ENCODE measurements at regions not wholly inside any gene's neighbourhood (a gene's known extent, or its start where the extent isn't known, plus 50 kb on each side); places are given as distances from the start of the nearest gene placed in this dataset.

- no peak for DNase-seq
- Mint-ChIP-seq H3K4me1 (peaks cover 14% of the 10 kb centered on the region), H3K27me3 (peaks cover 20% of the 10 kb centered on the region), H3K9me3 (ENCODE audit: insufficient read depth) (no peaks in the 10 kb centered on the region), H3K27ac (no peak overlapping the region), H3K4me3 (no peak overlapping the region)
- H3K9me3 ChIP-seq (ENCODE audit: control extremely low read depth in 1 of 3, control insufficient read depth in 2 of 3, insufficient read depth in 1 of 3, low read length in 2 of 3), result peaks cover 0 to 3% (median 0%) of the 10 kb centered on the region in 3 donors
- no peak overlapping the region for H3K27ac ChIP-seq (ENCODE audit: low read length in 2 of 2)
- ChIA-PET POLR2A (no interaction called here), CTCF (no interaction called here)
- H3K4me1 ChIP-seq (ENCODE audit: control insufficient read depth in 2 of 2, insufficient read depth in 2 of 2, low read length in 2 of 2), result peaks cover 12 to 14% of the 10 kb centered on the region in 2 donors
- no peaks in the 10 kb centered on the region for H4K20me1 ChIP-seq (ENCODE audit: control insufficient read depth, insufficient read depth, low read length, poor library complexity, severe bottlenecking)
- intact Hi-C loops (cut with micrococcal nuclease), result no loop called here
- no peak overlapping the region for H3K4me3 ChIP-seq (ENCODE audit: control extremely low read depth in 1 of 5, extremely low read depth in 1 of 5, insufficient read depth in 1 of 5, low read depth in 2 of 5, low read length in 4 of 5)
- no peak for ATAC-seq (ENCODE audit: low read depth)
- peaks cover 0 to 9% (median 1%) of the 10 kb centered on the region in 4 experiments for H3K27me3 ChIP-seq (replicated peaks in 1 of 4; ENCODE audit: control extremely low read depth in 1 of 4, control insufficient read depth in 3 of 4, insufficient read depth in 4 of 4, low read length in 3 of 4)
- TF ChIP-seq CTCF (IDR thresholded peaks at IDR 0.05), result no peak
- TF ChIP-seq EZH2 (IDR thresholded peaks at IDR 0.05; ENCODE audit: borderline replicate concordance, insufficient read depth, low read depth, low read length, poor library complexity, severe bottlenecking), result no peak
- WGBS (ENCODE audit: insufficient coverage), result 57% methylated on average over 3 of the region's 4 CpGs
- H3K4me2 ChIP-seq (replicated peaks; ENCODE audit: low read depth, low read length, poor library complexity, severe bottlenecking), result no peak overlapping the region
- H3K36me3 ChIP-seq (replicated peaks in 1 of 2; ENCODE audit: control extremely low read depth in 1 of 2, control insufficient read depth in 1 of 2, extremely low read depth in 1 of 2, insufficient read depth in 2 of 2, low read length in 1 of 2), result no peaks in the 10 kb centered on the region
- no peak overlapping the region for H2AFZ ChIP-seq (ENCODE audit: insufficient read depth, low read depth, low read length, poor library complexity, severe bottlenecking)
- no peak overlapping the region for H3K9ac ChIP-seq (ENCODE audit: low read length)
- H3K79me2 ChIP-seq (ENCODE audit: control insufficient read depth, insufficient read depth, low read length), result no peaks in the 10 kb centered on the region
Measured at GRCh38 chr6:88538130-88538706, 372.1 kb upstream of the CNR1 start.

DNA sequence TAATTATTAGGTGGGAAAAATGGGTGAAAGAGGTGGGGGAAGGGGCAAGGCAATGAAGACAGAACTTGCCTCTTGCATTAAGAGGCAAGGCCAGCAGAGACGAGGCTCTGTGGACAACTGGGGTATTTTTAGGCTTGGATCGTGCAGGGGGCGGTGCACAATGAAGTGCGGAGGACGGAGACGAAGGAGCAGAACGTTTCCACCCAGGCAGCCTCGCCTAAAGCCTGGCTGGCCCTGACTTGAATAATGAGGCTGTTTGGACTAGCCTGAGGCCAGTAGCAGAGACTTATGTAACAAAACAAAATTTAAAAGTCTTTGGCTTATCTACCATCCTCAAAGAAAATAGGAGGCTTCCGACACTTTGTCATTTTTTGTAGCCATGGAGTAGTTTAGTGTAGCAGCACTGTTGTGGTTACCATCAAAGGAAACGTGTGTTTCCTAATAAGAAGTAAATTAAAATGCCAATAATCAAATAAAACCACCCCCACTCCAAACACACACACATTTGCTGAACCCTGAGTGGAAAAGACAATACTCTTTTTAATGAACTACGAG, 370.0 kb upstream of the CNR1 start:
- Mint-ChIP-seq H3K27ac (no peak overlapping the region), H3K27me3 (peaks cover 23% of the 10 kb centered on the region), H3K9me3 (ENCODE audit: insufficient read depth) (no peaks in the 10 kb centered on the region), H3K4me1 (peaks cover 16% of the 10 kb centered on the region), H3K4me3 (no peak overlapping the region)
- POLR2A ChIA-PET, result no interaction called here
- Histone ChIP-seq H4K20me1 (ENCODE audit: control insufficient read depth, insufficient read depth, low read length, poor library complexity, severe bottlenecking) (no peaks in the 10 kb centered on the region), H3K36me3 (replicated peaks in 1 of 2; ENCODE audit: control extremely low read depth in 1 of 2, control insufficient read depth in 1 of 2, extremely low read depth in 1 of 2, insufficient read depth in 2 of 2, low read length in 1 of 2) (no peaks in the 10 kb centered on the region), H3K4me1 (ENCODE audit: control insufficient read depth in 2 of 2, insufficient read depth in 2 of 2, low read length in 2 of 2) (peaks cover 12 to 14% of the 10 kb centered on the region in 2 donors), H3K4me3 (ENCODE audit: control extremely low read depth in 1 of 5, extremely low read depth in 1 of 5, insufficient read depth in 1 of 5, low read depth in 2 of 5, low read length in 4 of 5) (no peak overlapping the region), H2AFZ (ENCODE audit: insufficient read depth, low read depth, low read length, poor library complexity, severe bottlenecking) (peak overlapping the region; percentile 53), H3K79me2 (ENCODE audit: control insufficient read depth, insufficient read depth, low read length) (no peaks in the 10 kb centered on the region), H3K27me3 (replicated peaks in 1 of 4; ENCODE audit: control extremely low read depth in 1 of 4, control insufficient read depth in 3 of 4, insufficient read depth in 4 of 4, low read length in 3 of 4) (peaks cover 0 to 9% (median 1%) of the 10 kb centered on the region in 4 experiments), H3K4me2 (replicated peaks; ENCODE audit: low read depth, low read length, poor library complexity, severe bottlenecking) (no peak overlapping the region), H3K27ac (ENCODE audit: low read length in 2 of 2) (no peak overlapping the region), H3K9me3 (ENCODE audit: control extremely low read depth in 1 of 3, control insufficient read depth in 2 of 3, insufficient read depth in 1 of 3, low read length in 2 of 3) (peaks cover 0 to 3% (median 0%) of the 10 kb centered on the region in 3 donors), H3K9ac (ENCODE audit: low read length) (no peak overlapping the region)
- DNase-seq (no peak), ATAC-seq (ENCODE audit: low read depth) (no peak)
- TF ChIP-seq EZH2 (IDR thresholded peaks at IDR 0.05; ENCODE audit: borderline replicate concordance, insufficient read depth, low read depth, low read length, poor library complexity, severe bottlenecking), result no peak
- TF ChIP-seq CTCF (IDR thresholded peaks at IDR 0.05), result no peak
- WGBS (ENCODE audit: insufficient coverage), result 14% methylated on average over 6 of the region's 11 CpGs
- intact Hi-C loops (cut with micrococcal nuclease), result no loop called here
- CTCF ChIA-PET, result no interaction called here

All from B cell (primary cell).